Transverse colon (tissue), 4 donors: ENCODE measurements at regions not wholly inside any gene's neighbourhood (a gene's known extent, or its start where the extent isn't known, plus 50 kb on each side); places are given as distances from the start of the nearest gene placed in this dataset.

Experiments used
- DNase-seq: peaks from one replicate; pipeline ENCODE4 v3.0.0-alpha.2; 2019
- H3K27ac ChIP-seq, 4 donors: fragments of 200-600 bp; sonication (generic); 2 replicates each; pipeline ENCODE4 v1.5.1; 2016 to 2018; ENCODE audit warnings: inconsistent platforms in 4 of 4
- H3K27me3 ChIP-seq: fragments of 200-600 bp; sonication (generic); 2 replicates; pipeline ENCODE4 v1.5.1; 2017; ENCODE audit warnings: inconsistent platforms
- H3K36me3 ChIP-seq, 4 donors: fragments of 200-600 bp; sonication (generic); 2 replicates each; pipeline ENCODE4 v1.5.1; 2017 to 2019; ENCODE audit warnings: inconsistent platforms in 4 of 4
- H3K4me1 ChIP-seq, 4 donors: fragments of 200-600 bp; sonication (generic); 2 replicates each; pipeline ENCODE4 v1.5.1; 2017 to 2020; ENCODE audit warnings: inconsistent platforms in 4 of 4
- H3K4me3 ChIP-seq, 4 donors: fragments of 200-600 bp; sonication (generic); 1 replicate in 1 of 4; 2 replicates in 3 of 4; pipeline versions ENCODE4 v1.5.1 to v1.6.1; 2017 to 2019; ENCODE audit warnings: inconsistent platforms in 4 of 4
- H3K9me3 ChIP-seq, 2 donors: fragments of 200-600 bp; sonication (generic); 2 replicates each; pipeline ENCODE4 v1.5.1; 2017 to 2019; ENCODE audit warnings: inconsistent platforms in 2 of 2
- EP300 ChIP-seq: sonication (generic); formaldehyde crosslinking; IDR thresholded peaks from one replicate; pipeline ENCODE4 v1.6.1; 2017; ENCODE audit warnings: antibody characterized with exemption, low read depth
- POLR2A ChIP-seq: fragments of 450-650 bp; IDR thresholded peaks from one replicate; pipeline ENCODE4 v1.6.1; 2016; ENCODE audit warnings: antibody characterized with exemption, mild to moderate bottlenecking, moderate library complexity
- POLR2AphosphoS5 ChIP-seq, 3 donors: sonication (generic); formaldehyde crosslinking; IDR thresholded peaks; one replicate each; pipeline ENCODE4 v1.6.1; 2016; ENCODE audit warnings: antibody characterized with exemption in 3 of 3
- WGBS, 2 donors: methylation state at CpG; one replicate each; pipeline ENCODE4 v1.1.5; 2018; ENCODE audit warnings: low coverage in 1 of 2; 5-methylcytosine and 5-hydroxymethylcytosine counted together
- in situ Hi-C, 4 donors: fragments of 200-750 bp; cut with MboI; loops; one replicate each; pipeline versions ENCODE4 v1.15.0 to v1.15.1; 2017; ENCODE audit warnings: low sequenced_read_pairs in 3 of 4, low pct_ligation_motif_present in 1 of 4, low pct_unique_long_range_greater_than_20kb in 1 of 4
- intact Hi-C: fragments of 100-400 bp; cut with DNase I; formaldehyde crosslinking; loops from one replicate; pipeline ENCODE4 v1.15.1; 2023; ENCODE audit warnings: low total_unique reads
- small RNA-seq, 4 donors: library from RNA; depleted of rRNA; stranded (forward); fragments of <200 nt; gene quantifications; one replicate each; pipeline ENCODE3, GENCODE V24; 2016
- TF ChIP-seq, protein P1 (sequence below), 5 experiments: fragments of 200-600 bp in 3 of 5; fragments of 450-650 bp in 2 of 5; sonication (generic) in 3 of 5; IDR thresholded peaks; 1 replicate in 2 of 5; 2 replicates in 3 of 5; pipeline ENCODE4 v1.5.1; 2016 to 2017; ENCODE audit warnings: antibody characterized with exemption in 5 of 5, inconsistent platforms in 3 of 5, mild to moderate bottlenecking in 2 of 5, moderate library complexity in 1 of 5

- no peak for DNase-seq
- peaks cover 6 to 10% of the 10 kb centered on the region in 2 donors for H3K9me3 ChIP-seq
- no peaks in the 10 kb centered on the region for H3K36me3 ChIP-seq
- intact Hi-C loops (loop anchor here (5.0 to 10.0 kb wide), 2 partner anchors 236 to 424 kb away; no protein-coding TSS in a partner anchor), in situ Hi-C loops (loop anchor here in 2 of 4 donors (25.0 kb wide), 2 partner anchors 194 to 419 kb away; no protein-coding TSS in a partner anchor)
- H3K4me1 ChIP-seq = no peaks in the 10 kb centered on the region
- TF ChIP-seq POLR2AphosphoS5 (IDR thresholded peaks at IDR 0.05) (no peak), POLR2A (no peak), EP300 (no peak)
- TF ChIP-seq, protein P1, sequence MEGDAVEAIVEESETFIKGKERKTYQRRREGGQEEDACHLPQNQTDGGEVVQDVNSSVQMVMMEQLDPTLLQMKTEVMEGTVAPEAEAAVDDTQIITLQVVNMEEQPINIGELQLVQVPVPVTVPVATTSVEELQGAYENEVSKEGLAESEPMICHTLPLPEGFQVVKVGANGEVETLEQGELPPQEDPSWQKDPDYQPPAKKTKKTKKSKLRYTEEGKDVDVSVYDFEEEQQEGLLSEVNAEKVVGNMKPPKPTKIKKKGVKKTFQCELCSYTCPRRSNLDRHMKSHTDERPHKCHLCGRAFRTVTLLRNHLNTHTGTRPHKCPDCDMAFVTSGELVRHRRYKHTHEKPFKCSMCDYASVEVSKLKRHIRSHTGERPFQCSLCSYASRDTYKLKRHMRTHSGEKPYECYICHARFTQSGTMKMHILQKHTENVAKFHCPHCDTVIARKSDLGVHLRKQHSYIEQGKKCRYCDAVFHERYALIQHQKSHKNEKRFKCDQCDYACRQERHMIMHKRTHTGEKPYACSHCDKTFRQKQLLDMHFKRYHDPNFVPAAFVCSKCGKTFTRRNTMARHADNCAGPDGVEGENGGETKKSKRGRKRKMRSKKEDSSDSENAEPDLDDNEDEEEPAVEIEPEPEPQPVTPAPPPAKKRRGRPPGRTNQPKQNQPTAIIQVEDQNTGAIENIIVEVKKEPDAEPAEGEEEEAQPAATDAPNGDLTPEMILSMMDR (IDR thresholded peaks at IDR 0.05) = no peak
- no peaks in the 10 kb centered on the region for H3K27me3 ChIP-seq
- H3K4me3 ChIP-seq = no peak overlapping the region
- WGBS, 2 donors = 67% methylated on average over 2 of the region's 2 CpGs; no CpG with 5 or more reads in 1 of the 2 donors
- H3K27ac ChIP-seq = no peak overlapping the region
These were observed 67.8 kb upstream of the ATP10A start for GRCh38 chr15:25930931-25931330.

Small RNA genes lying in the stretch of these regions (small RNA-seq; reads per million reads assigned to genes)
- 0 reads per million in 4 donors for gene RF00554
